GM18873 (cell line): ENCODE measurements at regions not wholly inside any gene's neighbourhood (a gene's known extent, or its start where the extent isn't known, plus 50 kb on each side); places are given as distances from the start of the nearest gene placed in this dataset.
"Not testable (repeated sequence)": the region's sequence is repeated elsewhere in the genome, so short reads cannot be mapped to it uniquely, and the experiment has no call there.

Experiments used
- ATAC-seq: cut with Tn5 transposase; IDR thresholded peaks from one replicate; pipeline ENCODE4 v1.9.1; 2021; ENCODE audit warnings: mild to moderate bottlenecking, moderate library complexity, moderate number of reproducible peaks; ENCODE audit not compliant: unreplicated experiment, low FRiP score

GRCh38 chr13:44142941-44143665 is 230.5 kb upstream of the SERP2 start:
- no peak for ATAC-seq

GRCh38 chr13:44146138-44146537 is 227.5 kb upstream of the SERP2 start:
- no peak for ATAC-seq

- ATAC-seq = no peak
These were observed 226.4 kb upstream of the SERP2 start for GRCh38 chr13:44147233-44147632.

- no peak for ATAC-seq
These were observed 226.0 kb upstream of the SERP2 start for GRCh38 chr13:44147648-44148047.

- no peak for ATAC-seq
These were observed 225.3 kb upstream of the SERP2 start for GRCh38 chr13:44148159-44148914.

- not testable (repeated sequence) for ATAC-seq
These were observed 224.4 kb upstream of the SERP2 start for GRCh38 chr13:44149231-44149630.

GRCh38 chr13:44149821-44150220 is 223.8 kb upstream of the SERP2 start:
- ATAC-seq = no peak

- ATAC-seq = no peak
These were observed 222.2 kb upstream of the SERP2 start for GRCh38 chr13:44151474-44151873.

GRCh38 chr13:44153496-44153895 is 220.1 kb upstream of the SERP2 start:
- no peak for ATAC-seq

- no peak for ATAC-seq
These were observed 218.0 kb upstream of the SERP2 start for GRCh38 chr13:44155422-44156293.

GRCh38 chr13:44156294-44156658 is 217.3 kb upstream of the SERP2 start:
- no peak for ATAC-seq

GRCh38 chr13:44157606-44158005 is 216.0 kb upstream of the SERP2 start:
- no peak for ATAC-seq

- ATAC-seq = no peak
These were observed 215.5 kb upstream of the SERP2 start for GRCh38 chr13:44158098-44158521.

GRCh38 chr13:44158881-44159632 is 214.6 kb upstream of the SERP2 start:
- no peak for ATAC-seq

GRCh38 chr13:44159633-44160279 is 213.9 kb upstream of the SERP2 start:
- ATAC-seq = no peak

GRCh38 chr13:44160591-44161191 is 212.9 kb upstream of the SERP2 start:
- ATAC-seq = no peak

- ATAC-seq = no peak
These were observed 210.5 kb upstream of the SERP2 start for GRCh38 chr13:44163108-44163507.

- no peak for ATAC-seq
These were observed 208.3 kb upstream of the SERP2 start for GRCh38 chr13:44165221-44165888.
